GM21423 (cell line): ENCODE measurements at regions not wholly inside any gene's neighbourhood (a gene's known extent, or its start where the extent isn't known, plus 50 kb on each side); places are given as distances from the start of the nearest gene placed in this dataset.
"Not testable (repeated sequence)": the region's sequence is repeated elsewhere in the genome, so short reads cannot be mapped to it uniquely, and the experiment has no call there.

ENCODE experiments used
- ATAC-seq: cut with Tn5 transposase; IDR thresholded peaks from one replicate; pipeline ENCODE4 v1.9.1; 2021; ENCODE audit warnings: mild to moderate bottlenecking, moderate library complexity; ENCODE audit not compliant: unreplicated experiment

DNA sequence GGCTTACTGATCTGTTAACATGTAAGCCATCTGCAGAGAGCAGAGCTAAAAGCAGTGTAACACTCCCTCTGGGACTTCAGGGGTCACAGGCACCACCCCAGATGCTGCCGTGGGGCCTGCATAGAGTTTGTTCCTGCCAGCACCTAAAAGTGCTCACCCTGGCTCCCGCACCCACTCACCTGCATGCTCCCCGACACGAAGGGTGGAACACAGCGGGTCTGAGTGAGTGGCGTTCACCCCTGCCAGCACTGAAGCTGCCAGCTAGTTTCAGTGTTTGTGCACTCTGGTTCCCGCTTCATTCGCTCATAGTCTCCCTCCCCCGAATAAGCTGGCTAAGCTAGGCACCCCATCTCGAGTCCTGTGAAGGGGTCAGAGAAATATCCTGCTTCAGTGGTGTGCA, 1681.0 kb downstream of the NCAM2 start:
- no peak for ATAC-seq

DNA sequence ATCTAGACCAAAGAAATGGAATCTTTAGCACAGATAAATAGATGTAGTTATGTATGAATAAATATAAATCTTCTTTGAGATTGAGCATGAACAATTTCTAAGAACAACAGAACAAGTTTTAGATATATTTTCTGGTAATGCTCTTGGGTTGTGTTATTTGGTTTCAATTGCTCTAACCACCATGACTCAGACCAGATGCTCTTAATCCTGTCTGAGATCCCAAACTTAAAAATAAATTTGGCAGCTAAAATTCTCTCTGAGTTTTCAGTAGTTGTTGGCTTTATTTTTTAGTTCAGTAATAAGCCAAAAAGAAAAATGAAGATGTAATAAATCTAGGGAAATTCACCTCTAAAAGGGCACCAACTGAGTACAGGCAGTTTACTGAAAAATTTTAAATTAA, 1693.4 kb downstream of the NCAM2 start:
- no peak for ATAC-seq

DNA sequence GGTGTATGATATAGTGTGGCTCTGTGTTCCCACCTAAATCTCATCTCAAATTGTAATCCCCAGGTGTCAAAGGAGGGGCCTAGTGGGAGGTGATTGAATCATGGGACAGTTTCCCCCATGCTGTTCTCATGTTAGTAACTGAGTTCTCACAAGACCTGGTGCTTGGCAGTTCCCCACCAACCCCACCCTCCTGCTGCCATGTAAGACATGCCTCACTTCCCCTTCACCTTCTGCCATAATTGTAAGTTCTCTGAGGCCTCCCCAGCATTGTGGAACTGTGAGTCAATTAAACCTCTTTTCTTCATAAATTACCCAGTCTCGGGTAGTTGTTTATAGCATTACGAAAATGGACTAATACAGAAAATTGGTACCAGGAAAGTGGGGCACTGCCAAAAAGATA, 1705.3 kb downstream of the NCAM2 start:
- ATAC-seq, result no peak

DNA sequence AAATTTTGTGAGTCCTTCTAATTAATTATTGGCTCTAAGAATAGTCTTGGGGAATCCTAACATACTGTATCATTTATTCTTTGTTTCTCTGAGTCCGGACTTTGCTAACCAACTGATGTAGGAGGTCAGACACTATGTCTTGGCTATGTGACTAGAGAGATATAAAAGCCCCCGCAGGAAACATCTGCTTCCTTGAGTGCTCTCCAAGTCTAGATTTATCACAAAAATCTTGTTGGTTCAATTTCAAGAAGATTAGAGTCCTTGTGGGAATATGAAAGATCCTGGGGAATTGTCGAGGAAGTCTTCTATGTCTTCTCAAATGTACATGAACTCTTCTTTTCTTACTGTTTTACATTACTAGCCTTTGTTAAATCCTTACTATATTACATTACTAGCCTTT, 1712.5 kb downstream of the NCAM2 start:
- ATAC-seq, result no peak

DNA sequence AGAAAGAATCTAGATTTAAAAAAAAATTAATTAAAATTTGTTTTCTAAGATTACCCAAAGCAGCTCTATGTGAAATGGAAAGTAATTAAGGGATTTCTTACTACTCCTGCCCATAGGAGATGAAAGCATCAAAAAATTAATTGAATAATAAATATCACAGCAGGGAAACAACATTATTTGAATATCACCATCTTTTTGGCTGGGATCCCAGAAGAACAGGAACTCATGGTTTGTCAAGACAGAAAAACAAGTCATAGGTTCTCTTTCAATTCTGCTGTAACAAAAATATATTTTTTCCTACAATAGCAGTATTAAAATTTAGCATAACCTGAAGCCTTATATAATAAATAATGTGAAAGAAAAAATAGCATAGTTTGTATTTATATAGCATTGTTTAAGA, 1713.4 kb downstream of the NCAM2 start:
- ATAC-seq, result no peak

DNA sequence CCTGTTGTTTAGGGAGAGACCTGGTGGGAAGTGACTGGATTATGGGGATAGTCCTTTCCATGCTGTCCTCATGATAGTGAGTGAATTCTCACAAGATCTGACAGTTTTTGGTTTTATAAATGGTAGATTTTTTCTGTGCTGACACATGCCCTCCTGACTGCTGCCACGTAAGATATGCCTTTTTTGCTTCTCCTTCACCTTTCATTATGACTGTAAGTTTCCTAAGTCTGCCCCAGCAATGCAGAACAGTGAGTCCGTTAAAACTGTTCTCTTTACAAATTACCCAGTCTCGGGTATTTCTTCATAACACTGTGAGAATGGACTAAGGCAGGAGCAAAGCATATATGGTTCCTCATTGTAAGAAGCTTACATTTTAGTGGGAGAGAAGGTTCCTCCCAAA, 1727.2 kb downstream of the NCAM2 start:
- ATAC-seq, result no peak

DNA sequence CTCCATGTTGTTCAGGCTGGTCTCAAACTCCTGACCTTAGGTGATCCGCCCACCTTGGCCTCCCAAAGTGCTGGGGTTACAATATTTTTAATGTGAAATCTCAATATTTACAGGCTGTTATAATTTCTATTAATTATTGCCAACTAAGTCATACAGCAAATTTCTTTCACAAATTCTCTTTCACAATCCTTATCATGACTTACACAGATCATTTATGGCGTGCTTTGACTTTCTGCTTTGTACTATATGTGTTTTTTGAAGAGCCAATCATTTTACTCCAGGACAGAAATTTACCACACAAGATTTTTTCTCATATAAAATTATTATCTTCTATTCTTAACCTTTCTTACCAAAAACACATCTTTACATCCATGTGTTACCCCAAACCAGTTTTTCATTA, 1729.9 kb downstream of the NCAM2 start:
- no peak for ATAC-seq

DNA sequence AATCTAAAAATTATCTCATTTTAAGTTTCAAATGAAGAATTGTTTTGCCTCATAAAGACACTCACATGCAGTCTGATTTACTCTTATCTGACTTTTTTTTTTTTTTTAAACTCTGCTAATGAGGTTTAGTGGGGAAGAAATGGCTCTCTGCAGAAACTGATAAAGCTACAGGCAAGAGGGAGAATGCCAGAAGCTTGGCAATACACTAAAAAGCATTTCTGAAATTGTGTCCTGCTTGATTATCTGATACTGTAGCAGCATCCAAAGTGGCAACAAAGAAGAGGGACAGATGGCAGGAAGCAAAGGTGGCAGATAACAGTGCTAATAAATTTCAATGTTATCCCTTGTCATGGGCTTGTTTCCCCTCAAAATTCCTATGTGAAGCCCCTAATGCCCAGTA, 1744.9 kb downstream of the NCAM2 start:
- ATAC-seq, result no peak

DNA sequence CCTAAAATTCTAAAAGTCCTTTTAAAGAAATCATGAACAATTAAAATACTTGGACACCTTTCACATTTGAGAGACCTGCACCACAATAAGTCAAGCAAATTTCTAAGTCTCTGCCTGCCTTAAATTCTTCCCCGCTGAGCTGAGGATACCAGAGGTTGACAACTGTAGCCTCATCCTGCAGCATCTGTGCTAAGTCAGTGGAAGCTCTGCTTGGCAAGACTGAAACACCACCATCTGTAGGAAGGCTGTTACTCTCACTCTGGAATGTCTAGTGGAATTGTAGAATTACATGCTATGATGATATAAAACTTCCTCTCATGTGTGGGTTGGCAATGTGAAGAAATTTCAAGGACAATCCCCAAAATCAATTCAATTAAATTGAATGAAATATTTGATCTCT, 1756.5 kb downstream of the NCAM2 start:
- ATAC-seq, result no peak

DNA sequence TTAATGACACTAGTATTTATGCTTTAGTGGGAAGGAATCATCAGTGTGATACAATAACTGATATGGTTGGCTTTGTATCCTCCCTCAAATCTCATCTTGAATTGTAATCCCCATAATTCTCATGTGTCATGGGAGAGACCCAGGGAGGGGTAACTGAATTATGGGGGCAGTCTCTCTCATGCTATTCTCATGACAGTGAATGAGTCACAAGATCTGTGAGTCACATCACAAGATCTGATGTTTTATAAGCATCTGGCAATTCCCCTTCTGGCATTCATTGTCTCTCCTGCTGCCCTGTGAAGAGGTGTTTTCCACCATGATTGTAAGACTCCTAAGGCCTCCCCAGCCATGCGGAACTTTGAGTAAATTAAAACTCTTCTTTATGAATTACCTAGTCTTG, 1760.3 kb downstream of the NCAM2 start:
- no peak for ATAC-seq

DNA sequence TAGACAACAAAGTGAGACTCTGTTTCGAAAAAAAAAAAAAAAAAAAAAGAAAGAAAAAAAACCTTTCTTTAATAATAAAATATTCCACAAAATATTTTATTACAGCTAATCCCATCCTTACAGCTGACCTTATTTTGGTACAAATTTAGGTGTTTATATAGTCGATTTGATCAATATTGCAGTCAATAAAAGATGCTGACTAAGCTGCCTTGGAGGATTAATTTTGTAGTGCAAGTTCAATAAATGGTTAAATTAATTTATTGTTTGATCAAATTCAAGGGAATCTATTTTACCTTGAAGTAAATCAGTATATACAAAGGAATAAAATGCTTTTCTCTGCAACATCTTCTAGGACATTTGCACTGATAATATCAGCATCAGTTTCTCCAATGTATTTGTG, 1764.3 kb downstream of the NCAM2 start:
- ATAC-seq, result no peak

DNA sequence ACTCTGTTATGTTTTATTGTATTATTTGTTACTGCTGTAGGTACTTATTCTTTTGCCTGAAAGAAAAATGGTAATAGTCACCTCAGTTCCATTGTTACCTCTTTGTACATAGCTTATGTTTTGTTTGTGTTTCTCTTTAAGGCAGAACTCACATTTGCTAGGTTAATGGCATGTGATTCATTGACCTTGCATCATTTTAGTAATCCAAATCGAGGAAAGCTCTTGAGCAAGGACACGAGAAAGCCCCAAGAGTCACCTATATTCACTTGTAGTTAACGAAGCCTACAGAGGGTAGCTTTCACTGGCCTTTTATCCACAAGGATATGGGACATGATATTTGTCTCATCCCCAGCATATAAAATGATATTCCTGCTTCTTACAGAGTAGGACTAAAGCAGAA, 1765.2 kb downstream of the NCAM2 start:
- ATAC-seq, result no peak

DNA sequence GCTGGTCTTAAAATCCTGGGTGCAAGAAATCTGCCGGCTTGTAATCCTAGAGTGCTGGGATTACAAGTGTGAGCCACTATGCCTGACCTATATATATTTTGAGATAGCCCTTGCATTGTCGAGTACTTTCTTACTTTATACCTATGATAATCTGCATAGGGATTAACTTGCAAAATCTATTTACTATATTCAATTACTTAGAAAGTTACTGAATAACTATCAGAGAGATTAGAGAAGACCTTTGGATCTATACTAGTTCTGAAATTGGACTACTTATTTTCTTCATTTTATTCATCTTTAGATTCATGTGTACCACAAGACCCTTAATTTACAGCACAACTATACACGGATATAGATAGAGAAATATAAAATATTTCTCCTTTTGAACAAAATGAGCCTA, 1766.0 kb downstream of the NCAM2 start:
- ATAC-seq, result no peak

DNA sequence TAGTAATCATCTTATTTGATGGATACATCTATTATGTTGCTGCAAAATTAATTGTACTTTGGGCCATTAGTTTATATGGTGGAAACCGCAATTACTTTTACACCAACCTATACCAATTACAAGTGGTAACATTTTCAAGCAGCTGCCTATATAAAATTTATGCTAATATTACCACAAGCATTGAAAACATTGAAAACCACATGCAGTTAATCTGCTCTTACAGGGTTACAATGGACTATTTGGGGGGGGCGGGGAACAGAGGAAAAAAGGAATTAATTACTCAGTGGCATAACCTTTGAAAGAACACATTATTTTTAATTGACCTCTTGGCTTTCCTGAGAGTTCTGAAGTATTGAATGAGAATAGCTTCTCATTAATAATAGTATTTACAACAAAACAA, 1793.2 kb downstream of the NCAM2 start:
- no peak for ATAC-seq

DNA sequence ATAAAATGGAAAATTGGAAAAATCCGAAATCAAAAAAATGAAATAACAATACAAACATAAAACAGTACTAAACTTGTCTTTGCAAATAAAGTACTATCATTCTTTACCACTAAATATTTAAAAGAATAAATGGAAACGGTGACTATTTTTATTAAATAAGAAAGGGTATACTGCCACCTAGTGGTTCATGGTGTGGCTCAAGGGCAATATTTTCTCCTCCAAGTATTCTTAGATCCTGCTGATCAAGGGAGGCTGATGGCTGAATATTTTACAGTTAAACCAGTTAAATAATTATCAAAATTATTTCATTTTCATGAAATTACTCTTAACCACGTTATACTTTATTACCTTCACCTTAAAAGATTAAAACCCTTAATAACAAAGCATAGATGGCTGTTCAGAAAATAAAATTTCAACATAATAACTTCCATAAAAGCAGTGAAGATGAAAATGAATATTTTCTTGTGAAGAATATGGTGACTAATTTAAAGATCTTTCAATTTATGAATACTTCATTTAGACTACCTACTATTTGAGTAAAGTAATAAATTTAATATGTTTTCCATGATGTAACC, 1793.9 kb downstream of the NCAM2 start:
- no peak for ATAC-seq

DNA sequence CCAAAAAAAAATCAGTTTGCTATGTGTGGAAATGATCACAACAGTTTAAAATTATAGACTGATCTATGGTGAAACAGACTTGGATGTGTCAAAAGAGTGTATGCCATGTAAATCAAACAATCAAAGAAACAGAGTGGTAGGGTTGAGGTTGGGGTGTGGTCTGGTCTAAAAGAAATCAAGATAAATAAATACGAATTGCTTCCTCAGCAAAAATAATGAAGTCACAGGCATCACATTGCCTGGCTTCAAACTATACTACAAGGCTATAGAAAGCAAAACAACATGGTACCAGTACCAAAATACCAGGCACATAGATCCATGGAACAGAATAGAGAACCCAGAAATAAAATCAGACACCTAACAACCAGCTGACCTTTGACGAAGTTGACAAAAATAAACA, 1796.9 kb downstream of the NCAM2 start:
- no peak for ATAC-seq

DNA sequence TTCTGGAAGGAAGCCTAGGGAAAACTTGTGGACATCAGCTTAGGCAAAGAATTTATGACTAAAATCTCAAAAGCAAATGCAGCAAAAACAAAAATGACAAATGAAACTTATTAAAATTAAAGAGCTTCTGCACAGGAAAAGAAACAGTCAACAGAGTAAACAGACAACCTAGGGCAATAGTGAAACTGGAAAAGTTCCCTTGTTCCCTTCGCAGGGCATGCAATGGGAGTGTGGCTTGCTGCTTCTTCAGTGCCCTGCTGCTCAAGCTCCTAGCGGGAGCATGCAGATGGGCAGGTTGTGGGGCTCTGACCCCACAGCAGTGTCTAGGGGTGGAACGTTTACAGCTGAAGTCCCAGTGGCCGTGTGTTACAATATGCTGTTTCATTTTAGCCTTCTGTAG, 1797.4 kb downstream of the NCAM2 start:
- ATAC-seq, result no peak

DNA sequence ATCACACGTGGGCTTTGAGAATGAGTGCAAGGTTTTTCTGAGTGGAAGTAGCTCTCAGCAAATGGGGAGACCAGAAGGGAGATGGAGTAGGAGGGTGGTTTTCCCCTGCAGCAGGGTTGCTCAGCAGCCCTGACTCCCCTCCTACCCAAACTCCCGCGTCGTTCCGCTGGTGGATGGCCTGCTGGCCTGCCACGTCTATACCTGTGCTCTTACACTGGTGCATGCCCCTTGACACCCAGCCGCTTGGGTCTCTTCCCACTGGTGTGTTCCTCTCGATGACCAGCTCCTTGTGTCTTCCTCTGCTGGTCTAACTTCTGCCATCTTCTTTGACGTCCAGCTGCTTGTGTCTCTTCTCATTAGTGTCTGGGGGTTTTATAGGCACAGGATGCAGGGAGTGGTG, 1797.9 kb downstream of the NCAM2 start:
- no peak for ATAC-seq

DNA sequence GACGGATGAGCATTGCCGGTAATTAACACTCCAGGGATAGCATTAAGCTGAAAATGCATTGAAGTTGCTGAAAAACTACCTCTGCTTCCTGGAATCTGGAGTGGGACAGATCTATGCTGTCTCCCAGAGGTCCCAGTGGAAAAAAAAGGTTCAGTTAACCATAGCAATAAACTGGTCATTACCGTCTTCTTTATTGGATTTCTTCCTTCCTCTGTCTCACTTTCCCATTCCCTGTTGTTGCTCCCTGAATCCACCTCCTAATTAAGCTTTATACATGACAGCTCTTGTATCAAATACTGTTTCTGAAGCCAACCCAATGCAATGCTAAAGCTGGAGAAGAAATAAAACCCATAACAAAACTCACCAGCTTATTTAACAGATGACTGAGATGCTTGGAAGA, 1805.9 kb downstream of the NCAM2 start:
- no peak for ATAC-seq

DNA sequence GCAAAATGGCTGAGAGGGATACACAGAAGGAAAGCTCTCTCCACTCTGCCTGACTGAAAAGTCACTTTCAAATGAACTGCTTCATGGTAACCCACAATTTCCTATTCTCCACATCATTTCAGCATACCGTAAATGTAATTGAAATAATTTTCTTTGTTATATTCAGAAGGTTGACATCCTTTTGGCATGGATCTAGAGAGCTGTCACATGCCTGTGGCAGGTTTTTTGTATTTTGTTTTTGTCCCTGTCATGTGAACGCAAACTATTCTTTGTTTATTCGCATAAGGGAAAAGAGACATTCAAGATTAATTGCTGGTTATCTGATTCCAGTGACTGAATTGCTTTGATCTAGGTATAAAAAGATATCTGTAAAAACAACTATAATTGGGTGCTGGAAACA, 1808.1 kb downstream of the NCAM2 start:
- ATAC-seq, result no peak

DNA sequence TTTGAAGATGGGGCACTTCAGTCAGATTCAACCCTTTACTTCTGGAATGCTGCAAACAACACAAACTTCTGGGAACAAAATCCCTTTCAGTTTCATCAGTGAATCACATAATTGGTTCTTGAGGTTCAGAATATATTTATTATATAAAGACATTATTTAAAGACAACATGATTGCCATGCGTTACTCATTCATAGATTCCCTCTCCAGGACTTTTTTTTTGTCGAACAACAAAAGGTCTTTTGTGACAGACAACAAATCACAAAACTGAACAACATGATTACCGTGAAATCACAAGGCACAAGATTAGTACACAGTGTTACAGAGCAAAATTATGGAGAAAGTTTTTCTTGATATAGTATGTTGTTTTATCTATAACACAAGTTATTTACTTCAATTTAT, 1815.0 kb downstream of the NCAM2 start:
- no peak for ATAC-seq

DNA sequence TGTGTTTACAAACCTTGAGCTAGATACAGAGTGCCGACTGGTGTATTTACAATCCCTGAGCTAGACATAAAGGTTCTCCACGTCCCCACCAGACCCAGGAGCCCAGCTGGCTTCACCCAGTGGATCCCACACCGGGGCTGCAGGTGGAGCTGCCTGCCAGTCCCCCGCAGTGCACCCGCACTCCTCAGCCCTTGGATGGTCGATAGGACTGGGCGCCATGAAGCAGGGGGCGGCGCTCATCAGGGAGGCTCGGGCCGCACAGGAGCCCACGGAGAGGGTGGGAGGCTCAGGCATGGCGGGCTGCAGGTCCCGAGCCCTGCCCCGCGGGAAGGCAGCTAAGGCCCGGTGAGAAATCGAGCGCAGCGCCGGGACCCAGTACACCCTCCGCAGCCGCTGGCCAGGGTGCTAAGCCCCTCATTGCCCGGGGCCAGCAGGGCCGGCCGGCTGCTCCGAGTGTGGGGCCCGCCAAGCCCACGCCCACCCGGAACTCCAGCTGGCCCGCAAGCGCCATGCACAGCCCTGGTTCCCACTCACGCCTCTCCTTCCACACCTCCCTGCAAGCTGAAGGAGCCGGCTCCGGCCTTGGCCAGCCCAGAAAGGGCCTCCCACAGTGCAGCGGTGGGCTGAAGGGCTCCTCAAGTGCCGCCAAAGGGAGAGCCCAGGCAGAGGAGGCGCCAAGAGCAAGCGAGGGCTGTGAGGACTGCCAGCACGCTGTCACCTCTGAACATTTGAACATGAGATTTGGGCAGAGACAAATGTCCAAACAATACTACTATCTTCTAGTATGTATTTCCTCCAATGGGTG, 1820.7 kb downstream of the NCAM2 start:
- ATAC-seq, result not testable (repeated sequence)

DNA sequence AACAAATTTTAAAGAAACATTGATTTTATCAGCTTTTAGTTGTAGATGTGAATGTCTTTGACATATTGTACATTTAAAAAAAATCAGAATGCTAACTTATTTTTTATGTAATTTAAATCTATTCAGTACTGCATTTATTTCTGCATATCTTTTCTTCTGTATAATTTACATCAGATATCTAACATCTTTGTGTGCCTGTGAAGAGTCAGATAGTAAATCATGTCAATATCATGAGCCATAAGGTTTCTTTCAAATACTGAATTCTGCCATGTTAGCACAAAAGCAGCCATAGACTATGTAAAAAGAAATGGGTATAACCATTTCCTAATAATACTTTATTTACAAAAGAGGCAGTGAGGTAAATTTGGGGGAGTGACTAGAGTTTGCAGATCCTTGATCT, 1829.2 kb downstream of the NCAM2 start:
- no peak for ATAC-seq
